GM21515 (cell line): ENCODE measurements at regions not wholly inside any gene's neighbourhood (a gene's known extent, or its start where the extent isn't known, plus 50 kb on each side); places are given as distances from the start of the nearest gene placed in this dataset.
"Not testable (repeated sequence)": the region's sequence is repeated elsewhere in the genome, so short reads cannot be mapped to it uniquely, and the experiment has no call there.

Experiments used
- ATAC-seq: cut with Tn5 transposase; IDR thresholded peaks from one replicate; pipeline ENCODE4 v1.9.1; 2021; ENCODE audit not compliant: unreplicated experiment

DNA sequence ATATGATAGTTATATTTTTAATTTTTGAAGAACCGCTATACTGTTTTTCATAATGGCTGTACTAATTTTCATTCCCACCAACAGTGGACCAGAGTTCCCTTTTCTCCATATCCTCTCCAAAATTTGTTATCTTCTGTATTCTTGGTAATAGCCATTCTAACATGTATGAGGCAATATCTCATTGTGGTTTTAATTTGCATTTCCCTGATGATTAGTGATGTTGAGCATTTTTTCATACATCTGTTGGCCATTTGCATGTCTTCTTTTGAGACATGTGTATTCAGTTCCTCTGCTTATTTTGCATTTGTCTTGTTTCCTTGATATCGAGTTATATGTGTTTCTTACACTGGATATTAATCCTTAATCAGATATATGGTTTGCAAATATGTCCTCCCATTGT is 770.8 kb upstream of the MBL2 start:
- no peak for ATAC-seq

DNA sequence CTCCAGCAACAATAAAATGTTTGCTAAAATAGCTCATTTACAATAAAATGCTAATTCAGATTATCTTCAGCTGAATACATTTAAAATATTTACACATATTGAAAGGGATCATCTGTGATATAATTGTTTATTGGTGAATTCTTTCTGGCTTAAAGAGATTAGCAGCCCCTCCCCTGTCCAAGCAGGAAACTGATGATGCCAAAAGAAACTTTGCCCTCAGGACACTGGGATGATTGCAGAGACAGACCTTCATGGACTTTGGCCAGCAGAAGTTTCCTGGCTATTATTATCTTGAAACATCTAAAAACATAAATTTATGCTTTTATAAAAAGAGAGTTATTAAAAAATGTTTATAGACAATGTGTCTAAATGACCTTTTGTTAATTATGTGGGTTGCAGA is 764.9 kb upstream of the MBL2 start:
- ATAC-seq: no peak

DNA sequence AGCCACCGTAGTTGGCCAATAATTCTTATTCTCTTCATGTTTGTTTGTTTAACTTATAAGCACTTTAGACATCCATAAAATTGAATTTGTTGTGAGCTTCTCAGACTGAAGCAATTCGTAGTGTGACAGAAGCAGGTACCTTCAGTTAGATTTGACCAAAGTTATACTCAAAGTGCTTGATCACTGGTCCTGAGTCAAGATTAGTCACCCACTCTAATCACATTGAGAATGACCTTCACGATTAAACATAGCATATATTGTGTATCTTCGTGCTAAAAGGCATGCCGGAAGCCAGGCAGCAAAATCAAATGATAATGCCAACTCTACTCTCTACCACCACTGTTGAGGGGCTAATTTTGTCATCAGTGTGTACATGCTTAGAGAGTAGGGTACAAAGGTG is 763.7 kb upstream of the MBL2 start:
- no peak for ATAC-seq

DNA sequence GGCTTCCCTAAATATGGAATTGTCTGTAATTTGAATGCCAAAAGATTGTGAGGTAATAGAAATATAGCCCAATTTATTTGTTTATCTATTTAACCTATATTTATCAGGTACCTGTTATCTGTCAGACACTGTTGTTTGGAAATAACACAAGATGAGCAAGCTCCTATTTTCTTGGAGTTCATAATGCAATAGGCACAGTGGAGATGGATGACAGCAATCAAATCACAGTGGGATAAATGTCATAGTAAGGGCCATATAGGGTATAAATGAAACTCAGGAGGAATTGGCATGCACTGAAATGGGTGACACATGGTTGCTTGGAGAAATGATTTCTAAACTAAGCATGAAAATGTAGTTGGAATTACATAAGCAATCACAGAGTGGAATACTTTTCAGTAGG is 761.8 kb upstream of the MBL2 start:
- no peak for ATAC-seq

DNA sequence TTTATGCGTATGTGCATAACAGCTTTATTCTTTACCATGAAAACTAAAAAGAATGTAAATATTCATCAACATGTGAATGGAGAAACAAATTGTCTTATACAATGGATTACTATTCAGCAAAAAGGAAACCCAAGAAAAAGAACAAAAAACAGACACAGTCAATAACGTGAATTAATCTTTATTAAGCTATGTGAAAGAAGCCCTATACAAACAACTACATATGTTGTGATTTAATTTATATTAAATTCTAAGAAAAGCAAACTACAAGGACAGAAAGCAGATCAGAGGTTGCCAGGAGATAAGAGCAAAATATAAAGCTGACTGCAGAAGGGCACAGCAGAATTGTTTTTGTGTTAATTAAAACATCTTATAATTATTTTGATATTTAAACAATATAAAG is 756.4 kb upstream of the MBL2 start:
- ATAC-seq: no peak

DNA sequence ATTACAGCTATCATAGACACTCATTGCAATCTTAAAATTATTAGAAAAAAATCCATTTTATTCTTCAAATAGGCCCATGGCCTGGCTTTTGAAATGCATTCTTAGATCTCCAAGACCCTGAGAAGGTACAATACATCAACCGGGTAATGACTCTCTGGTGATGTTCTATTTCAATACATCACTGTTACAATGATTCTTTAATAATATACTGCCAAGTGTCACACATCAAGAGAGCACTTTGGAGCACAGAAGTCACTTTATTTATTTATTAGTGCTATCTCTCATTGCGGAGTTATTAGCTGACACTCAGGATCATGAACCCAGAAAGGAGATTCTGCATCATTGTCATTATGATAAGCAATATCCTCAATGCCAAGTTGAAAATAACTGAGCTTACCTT is 748.5 kb upstream of the MBL2 start:
- no peak for ATAC-seq

DNA sequence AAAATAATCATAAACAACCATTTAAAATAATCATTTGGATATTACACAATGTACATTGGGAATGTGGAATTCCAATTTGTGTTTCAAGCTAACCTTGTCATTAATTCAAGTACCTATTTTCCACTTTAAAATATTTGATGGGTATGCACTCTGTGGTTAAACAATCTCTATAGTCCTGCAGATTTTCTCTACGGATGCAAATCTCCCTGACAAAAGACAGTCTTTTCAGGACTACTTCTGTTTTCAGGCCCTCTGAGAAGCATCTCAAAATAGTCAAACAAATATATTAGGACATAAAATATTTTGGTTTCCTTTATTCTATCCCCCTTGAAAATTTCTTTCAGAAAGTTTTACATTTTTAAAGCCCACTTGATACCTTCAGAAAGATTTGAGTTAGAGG is 735.6 kb upstream of the MBL2 start:
- no peak for ATAC-seq

DNA sequence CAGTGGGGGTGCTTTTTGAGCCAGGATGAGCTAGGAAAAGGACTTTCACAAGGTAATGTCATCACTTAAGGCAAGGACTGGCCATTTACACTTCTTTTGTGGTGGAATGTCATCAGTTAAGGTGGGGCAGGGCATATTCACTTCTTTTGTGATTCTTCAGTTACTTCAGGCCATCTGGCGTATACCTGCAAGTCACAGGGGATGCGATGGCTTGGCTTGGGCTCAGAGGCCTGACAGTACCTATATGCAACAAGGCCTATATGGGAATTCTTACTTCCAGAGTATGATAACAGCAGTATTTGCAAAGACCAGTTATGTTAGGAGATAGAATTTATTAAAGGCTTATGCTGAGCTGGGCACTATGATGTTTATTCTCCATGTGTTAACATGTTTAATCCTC is 731.9 kb upstream of the MBL2 start:
- ATAC-seq: not testable (repeated sequence)

DNA sequence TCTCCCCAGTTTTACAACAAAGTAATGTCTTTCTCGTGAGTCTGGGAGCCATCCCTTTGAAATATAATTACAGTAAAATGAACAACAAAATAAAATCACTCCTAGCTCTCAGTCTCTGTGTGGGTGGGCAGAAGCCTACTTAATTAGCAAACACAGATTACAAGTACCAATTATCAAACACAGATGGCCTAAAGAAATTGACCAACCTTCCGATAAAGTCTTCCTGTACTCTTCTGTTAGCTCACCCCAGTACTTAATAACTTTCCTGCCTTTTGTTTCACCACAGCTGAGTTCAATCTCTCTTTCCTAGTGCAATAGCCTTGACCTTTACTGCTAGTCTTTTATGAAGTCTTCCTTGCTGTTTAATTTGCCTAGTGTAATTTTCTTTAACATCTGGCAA is 719.2 kb upstream of the MBL2 start:
- ATAC-seq: no peak

DNA sequence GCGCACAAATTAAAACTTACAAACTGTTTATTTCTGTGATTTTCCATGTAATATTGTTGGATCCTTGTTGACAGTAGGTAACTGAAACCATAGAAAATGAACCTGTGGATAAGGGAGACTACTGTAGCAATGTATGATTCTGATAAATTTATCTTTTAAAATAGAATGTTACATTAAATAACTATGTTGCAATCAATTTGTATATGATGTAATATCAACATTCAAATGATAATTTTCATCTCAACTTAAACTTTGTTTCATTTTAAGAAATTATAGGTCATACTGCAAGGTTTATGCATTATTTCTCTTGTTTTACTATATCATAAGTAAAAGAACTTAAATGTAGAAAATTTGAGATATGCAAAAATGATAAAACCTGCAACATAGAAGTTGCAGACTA is 718.0 kb upstream of the MBL2 start:
- ATAC-seq: no peak

DNA sequence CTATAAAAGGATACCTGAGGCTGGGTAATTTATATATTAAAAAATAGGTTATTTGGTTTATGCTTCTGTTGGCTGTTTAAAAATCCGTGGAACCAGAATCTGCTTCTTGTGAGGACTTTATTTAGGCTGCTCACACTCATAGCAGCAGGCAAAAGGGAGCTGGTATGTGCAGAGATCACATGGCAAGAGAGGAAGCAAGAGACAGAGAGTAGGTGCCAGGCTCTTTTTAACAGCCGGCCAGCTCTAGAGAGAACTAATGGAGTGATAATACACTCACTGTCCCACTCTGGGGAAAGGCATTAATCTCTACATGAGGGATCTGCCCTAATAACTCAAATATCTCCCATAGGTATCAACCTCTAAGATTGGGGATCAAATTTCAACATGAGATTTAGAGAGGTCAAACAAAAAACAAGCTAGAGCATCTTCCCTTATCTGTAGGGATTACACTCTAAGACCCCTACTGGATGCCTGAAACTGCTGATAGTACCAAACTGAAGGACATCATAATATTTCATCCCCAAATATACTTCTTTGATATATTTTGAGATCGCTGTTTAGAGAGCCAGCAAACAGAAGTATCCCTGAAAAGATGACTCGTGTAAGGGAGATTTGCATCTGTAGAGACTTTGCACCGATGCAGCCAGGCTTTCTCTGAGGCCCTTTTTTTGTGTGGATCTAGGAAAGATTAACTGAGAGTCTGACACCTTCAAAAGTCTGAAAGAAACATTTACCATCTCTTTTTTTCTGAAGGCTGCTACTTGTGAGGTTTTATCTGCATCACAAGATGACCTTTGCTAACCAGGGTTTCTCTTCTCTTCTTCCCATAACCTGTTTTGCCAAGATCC is 717.0 kb upstream of the MBL2 start:
- no peak for ATAC-seq

DNA sequence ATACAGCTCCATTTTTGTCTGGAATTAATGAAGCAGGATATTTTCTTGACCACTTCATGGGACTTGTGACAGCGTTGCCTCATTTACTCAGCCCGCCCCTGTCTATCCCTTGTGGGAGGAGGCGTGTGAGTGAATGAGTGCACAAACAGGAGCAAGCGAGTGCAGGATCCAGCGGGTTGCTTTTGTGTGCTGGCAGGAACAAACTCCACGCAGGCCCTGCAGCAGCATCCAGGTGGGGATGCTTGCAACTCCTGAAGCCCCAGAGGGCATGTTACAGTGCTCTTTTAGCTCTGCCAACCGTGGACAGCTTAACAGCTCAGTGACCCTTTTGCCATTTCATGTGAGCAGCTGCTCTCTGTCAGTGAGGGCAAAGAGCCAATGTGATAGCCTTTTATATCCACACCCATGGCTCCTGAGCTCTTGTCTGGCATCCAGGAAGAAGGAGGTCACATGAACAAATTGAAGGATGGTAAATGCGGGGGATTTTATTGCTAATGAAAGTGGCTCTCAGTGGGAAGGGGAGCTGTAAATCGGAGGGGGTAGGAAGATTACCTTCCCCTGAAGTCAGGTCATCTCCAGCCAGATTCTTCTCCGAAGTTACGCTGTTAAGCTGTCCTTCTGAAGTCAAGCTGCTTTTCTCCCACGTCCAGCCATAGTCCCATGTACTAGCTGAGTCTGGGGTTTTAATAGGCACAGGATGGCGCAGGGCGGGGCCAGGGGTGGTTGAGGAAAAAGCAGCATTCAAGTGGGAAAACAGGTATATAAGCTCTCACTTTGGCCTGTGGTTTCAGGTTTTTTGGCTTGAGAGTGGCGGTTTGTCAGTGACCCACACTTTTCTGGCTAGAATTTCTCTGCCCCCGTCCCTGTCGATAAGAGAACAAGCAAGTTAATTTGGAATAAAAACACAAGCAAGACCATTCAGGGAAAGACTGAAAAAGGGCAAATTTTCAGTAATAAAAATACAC is 714.7 kb upstream of the MBL2 start:
- ATAC-seq: no peak

DNA sequence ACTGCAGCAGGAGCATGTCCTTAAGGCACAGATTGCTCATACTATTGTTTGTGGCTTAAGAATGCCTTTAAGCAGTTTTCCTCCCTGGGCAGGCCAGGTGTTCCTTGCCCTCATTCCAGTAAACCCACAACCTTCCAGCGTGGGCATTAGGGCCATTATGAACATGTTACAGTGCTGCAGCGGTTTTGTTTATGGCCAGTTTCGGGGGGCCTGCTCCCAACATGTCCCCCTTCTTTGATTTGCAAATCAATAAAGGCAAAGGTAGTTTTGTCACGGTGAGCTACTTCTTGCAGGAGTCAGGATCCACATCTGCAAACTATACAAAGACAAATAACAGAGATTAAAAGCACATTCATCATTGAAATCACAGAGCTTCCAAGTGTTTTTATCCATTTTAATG is 712.8 kb upstream of the MBL2 start:
- ATAC-seq: not testable (repeated sequence)

DNA sequence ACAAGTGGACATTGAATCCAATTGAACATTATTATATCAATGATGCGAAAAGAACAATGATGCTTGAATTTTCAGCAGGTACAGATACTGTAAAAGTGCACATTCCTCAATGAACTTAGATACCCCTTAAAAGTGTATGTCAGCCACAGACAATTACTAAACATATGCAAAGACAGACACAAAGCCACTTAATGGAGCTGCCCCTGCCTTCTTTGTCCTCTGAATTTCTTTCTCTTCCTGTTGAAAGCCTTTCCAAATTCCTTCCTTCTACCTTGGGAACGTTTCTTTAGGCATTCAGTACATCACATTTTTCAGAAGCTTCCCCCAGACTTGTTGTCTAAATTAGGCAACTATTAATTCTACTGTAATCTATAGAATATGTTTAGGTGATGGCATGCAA is 706.8 kb upstream of the MBL2 start:
- no peak for ATAC-seq

DNA sequence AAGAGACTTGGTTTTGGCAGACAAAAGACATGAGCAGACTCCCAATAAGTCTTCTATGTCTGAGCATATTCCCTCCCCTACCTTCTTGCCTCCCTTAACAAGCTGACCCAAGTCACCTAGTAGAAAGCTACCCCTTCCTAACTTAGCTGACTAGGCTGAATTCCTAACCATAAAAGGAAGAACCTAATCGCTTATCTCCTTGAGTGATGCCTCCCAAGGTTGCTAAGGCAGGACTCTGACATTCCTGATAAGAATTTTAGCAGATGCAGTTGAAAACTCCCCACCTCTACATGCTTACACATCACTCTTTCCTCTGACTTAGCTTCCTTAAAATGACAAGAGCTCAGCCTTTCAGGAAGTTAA is 704.7 kb upstream of the MBL2 start:
- no peak for ATAC-seq

DNA sequence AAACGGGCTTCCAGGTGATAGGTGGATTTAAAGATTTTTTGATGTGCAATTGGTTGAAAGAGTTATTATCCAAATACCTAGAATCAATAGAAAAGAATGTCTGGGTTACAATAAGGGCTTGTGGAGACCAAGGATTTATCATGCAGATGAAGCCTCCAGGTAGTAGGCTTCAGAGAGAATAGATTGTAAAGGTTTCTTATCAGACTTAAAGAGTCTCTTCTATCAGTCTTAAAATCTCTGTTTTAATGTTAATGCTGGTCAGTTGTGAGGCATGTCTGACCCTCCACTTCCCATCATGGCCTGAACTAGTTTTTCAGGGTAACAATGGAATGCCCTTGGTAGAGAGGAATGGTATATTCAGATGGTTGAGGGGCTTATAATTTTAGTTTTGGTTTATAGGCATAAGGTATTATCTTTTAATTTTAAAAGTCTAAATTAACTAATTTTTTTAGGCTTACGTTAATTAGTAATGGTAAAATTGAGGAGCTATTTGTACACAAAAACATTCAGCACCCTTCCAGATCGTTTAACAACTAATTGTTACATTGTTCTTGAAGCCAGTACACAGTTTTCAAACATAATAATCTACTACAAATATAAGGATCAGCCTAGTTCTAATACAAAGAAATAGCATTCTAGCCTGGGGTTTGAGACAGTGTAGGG is 704.2 kb upstream of the MBL2 start:
- ATAC-seq: no peak

DNA sequence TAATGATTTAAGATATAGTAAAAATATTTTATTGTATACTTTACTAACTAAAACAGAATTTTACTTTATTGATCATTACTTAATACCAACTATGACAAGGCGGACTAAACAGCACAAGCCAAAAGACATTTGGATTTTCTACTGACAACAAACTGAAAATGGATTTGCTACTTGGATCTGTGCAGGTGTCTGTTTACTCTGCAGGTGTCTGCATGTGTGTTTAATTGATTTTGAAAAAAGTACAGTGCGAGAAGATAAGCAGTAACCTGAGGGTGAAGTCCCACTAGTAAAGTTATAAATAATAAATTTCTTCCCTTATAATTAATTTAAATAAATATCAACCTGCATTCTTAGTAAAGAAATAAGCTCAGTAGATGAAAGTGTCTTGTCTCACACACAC is 696.8 kb upstream of the MBL2 start:
- ATAC-seq: no peak

DNA sequence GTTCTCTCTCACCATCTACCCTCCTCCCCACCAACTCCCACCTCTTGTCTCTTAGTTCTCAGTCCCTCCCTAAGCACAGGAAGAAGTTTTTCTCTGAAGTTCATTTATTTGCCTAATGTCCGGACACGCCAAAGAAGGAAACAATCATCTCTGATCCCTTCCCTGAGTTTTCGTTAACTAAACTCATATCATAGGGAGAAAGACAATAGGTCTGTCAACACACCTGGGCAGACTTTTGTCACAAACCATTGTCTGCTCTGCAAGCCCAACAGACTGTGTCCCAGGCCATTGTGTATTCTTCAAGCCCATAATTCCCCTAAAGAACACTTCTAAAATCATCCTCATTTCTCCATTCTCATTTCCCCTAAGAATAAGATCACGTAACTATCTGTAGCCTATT is 691.0 kb upstream of the MBL2 start:
- no peak for ATAC-seq

DNA sequence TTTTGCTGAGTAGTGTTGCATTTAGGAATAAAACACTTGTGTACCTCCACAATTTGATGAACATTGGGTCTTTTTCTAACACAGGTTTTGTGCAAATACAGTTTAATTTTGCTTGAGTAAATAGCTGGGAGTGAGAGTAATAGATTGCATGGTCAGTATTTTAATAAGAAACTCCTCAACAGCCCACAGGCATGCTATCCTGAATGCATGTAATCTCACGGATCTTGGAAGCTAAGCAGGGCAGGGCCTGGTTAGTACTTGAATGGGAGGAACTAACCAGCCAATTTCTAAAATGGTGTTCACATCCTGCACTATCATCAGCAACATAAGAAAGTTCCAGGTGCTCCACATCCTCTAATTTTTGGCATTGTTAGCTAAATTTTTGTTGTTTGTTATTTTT is 685.4 kb upstream of the MBL2 start:
- no peak for ATAC-seq

DNA sequence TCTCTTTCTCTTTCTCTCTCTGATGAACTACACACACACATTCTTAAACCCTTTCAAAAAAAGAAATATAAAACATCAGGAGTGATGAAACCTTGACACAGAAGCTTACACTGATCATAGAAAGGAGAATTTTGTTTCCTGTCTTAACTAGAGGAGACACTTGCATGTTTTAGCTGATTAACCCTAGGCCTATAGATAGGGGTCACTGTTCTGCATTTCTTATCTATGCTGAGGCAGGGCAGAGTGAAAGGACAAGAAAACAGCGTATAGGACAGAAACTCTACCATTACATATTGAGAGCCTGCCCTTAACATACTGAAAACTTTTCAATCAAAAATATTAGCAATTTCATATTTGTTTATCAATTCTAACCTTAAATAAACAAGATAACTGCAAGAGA is 680.6 kb upstream of the MBL2 start:
- no peak for ATAC-seq

DNA sequence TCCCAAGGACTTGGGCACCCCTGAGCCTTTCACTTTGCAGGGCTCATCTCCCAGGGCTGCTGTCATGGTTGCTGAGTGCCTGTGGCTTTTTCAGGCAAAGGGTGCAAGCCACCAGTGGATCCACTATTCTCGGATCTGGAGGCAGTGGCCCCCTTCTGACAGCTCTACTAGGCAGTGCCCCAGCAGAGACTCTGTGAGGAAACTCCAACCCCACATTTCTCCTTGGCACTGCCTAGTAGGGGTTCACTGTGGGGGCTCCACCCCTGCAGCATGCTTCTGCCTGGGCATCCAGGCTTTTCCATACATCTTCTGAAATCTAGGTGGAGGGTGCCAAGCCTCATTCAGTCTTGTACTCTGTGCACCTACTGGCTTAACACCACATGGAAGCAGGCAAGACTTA is 675.0 kb upstream of the MBL2 start:
- no peak for ATAC-seq

DNA sequence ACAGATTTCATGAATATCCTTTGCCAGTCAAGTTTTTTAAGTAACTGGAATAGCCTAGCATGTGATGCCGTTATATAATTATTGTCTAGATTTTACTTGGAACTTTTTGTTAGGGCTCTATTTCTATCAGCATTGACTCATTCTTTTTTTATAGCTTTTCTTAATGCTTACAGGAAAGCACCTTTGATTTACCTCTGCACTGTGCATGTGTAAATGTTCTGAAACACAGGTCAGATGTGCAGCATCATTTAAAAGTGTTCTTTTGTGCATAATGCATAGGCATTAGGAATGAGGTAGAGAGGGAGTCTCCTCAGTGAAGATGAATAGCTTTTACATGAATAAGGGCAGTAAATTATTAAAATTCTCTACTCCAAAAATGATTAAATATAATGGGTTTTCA is 669.3 kb upstream of the MBL2 start:
- ATAC-seq: no peak
